ENCODE measurements at regions not wholly inside any gene's neighbourhood (a gene's known extent, or its start where the extent isn't known, plus 50 kb on each side); places are given as distances from the start of the nearest gene placed in this dataset.

DNA sequence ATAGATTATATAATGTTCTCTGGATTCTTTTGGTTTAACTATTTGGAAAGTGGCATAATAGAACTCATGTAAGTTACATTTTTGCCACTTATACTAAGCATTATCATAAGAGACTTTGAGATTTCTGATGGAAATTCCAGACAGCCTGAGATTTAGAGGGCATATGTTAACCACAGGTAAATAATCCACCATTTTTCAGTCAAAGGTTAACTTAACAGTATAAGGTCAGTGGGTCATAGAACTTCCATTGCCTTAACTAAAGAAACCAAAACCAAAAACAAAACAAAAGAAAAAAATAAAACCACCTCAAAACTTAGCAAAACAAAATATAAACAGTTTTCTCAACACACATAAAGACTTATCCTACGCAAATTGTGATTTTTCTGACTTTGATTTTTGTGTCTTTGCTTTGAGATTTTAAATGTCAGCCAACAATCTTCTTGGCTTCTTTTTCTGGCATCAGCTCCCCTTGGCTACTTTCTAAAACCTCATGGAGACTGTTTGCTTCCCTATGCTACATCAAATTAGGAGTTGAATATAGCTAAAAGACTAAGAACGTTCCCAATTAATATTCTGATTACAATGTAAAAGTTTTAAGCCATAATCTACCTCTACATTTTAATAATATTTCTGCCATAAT, 430.1 kb upstream of the DAB2 start:
- Histone ChIP-seq H4K20me1 (ENCODE audit: insufficient read depth, low read length) (no peaks in the 10 kb centered on the region), H3K9ac (ENCODE audit: low read length) (no peak overlapping the region), H2AFZ (ENCODE audit: low read length) (no peak overlapping the region), H3K27me3 (ENCODE audit: insufficient read depth, low read length) (no peaks in the 10 kb centered on the region), H3K9me2 (ENCODE audit: low read depth, low read length) (no peaks in the 10 kb centered on the region), H3F3A (ENCODE audit: insufficient read depth, low read length) (no peaks in the 10 kb centered on the region), H3K4me1 (ENCODE audit: insufficient read depth, low read length, severe bottlenecking) (no peaks in the 10 kb centered on the region), H3K36me3 (ENCODE audit: insufficient read depth, low read length) (no peaks in the 10 kb centered on the region), H3K27ac (ENCODE audit: low read depth, low read length, poor library complexity, severe bottlenecking) (no peak overlapping the region), H3K4me2 (ENCODE audit: low read length) (no peak overlapping the region), H3K79me2 (ENCODE audit: insufficient read depth, low read length) (no peaks in the 10 kb centered on the region), H3K4me3 (ENCODE audit: low read depth, low read length, poor library complexity, severe bottlenecking) (no peak overlapping the region), H3K9me3 (ENCODE audit: low read length) (no peaks in the 10 kb centered on the region)
- TF ChIP-seq EZH2 (IDR thresholded peaks at IDR 0.05; ENCODE audit: borderline replicate concordance, low read length): no peak
- TF ChIP-seq, protein P1, sequence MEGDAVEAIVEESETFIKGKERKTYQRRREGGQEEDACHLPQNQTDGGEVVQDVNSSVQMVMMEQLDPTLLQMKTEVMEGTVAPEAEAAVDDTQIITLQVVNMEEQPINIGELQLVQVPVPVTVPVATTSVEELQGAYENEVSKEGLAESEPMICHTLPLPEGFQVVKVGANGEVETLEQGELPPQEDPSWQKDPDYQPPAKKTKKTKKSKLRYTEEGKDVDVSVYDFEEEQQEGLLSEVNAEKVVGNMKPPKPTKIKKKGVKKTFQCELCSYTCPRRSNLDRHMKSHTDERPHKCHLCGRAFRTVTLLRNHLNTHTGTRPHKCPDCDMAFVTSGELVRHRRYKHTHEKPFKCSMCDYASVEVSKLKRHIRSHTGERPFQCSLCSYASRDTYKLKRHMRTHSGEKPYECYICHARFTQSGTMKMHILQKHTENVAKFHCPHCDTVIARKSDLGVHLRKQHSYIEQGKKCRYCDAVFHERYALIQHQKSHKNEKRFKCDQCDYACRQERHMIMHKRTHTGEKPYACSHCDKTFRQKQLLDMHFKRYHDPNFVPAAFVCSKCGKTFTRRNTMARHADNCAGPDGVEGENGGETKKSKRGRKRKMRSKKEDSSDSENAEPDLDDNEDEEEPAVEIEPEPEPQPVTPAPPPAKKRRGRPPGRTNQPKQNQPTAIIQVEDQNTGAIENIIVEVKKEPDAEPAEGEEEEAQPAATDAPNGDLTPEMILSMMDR (IDR thresholded peaks at IDR 0.05; ENCODE audit: low read length): no peak

DNA sequence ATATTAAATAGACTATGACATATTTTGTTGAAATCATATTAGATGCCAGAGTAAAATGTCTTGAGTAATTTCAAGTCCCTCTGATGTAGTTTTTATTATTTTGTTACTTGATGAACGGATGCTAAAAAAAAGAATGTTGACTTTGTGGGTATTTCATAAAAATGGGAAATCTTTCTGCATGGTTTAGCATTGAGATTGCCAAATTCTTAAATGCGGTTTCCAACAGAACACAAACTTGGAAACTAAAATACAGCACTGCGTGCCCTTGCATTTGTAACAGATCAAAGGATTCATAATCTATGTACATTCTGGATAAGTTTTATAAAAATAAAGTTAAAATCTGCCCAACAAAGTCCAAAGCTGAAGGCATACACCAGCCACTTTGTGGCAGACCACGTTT, 425.5 kb upstream of the DAB2 start:
- H2AFZ ChIP-seq (ENCODE audit: low read length): no peak overlapping the region
- H3K27me3 ChIP-seq (ENCODE audit: insufficient read depth, low read length): no peaks in the 10 kb centered on the region
- no peak for TF ChIP-seq EZH2 (IDR thresholded peaks at IDR 0.05; ENCODE audit: borderline replicate concordance, low read length)
- TF ChIP-seq, protein P1 (IDR thresholded peaks at IDR 0.05; ENCODE audit: low read length): no peak
- no peaks in the 10 kb centered on the region for H3K79me2 ChIP-seq (ENCODE audit: insufficient read depth, low read length)
- H3F3A ChIP-seq (ENCODE audit: insufficient read depth, low read length): no peaks in the 10 kb centered on the region
- no peak overlapping the region for H3K9ac ChIP-seq (ENCODE audit: low read length)
- no peaks in the 10 kb centered on the region for H3K4me1 ChIP-seq (ENCODE audit: insufficient read depth, low read length, severe bottlenecking)
- no peaks in the 10 kb centered on the region for H3K36me3 ChIP-seq (ENCODE audit: insufficient read depth, low read length)
- H3K27ac ChIP-seq (ENCODE audit: low read depth, low read length, poor library complexity, severe bottlenecking): no peak overlapping the region
- H3K4me3 ChIP-seq (ENCODE audit: low read depth, low read length, poor library complexity, severe bottlenecking): no peak overlapping the region
- H3K9me2 ChIP-seq (ENCODE audit: low read depth, low read length): no peaks in the 10 kb centered on the region
- H4K20me1 ChIP-seq (ENCODE audit: insufficient read depth, low read length): no peaks in the 10 kb centered on the region
- H3K4me2 ChIP-seq (ENCODE audit: low read length): no peak overlapping the region
- no peaks in the 10 kb centered on the region for H3K9me3 ChIP-seq (ENCODE audit: low read length)

DNA sequence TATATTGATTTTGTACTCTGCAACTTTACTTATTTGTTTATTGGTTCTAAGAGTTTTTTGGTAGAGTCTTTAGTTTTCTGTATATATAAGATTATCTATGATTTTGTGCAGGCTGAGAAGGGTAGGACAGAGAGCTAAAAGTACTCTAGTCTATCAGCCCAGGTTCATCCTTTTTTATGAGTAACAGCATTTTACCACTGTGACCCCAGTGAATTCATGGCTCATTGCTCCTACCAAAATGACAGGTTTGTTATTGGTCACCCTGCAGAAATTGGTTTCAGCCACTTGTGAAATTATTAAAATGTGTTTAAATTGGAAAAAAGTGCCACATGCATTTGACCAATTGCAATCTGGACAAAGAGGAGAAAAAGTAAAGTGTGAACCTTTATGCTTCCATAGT, 421.4 kb upstream of the DAB2 start:
- Histone ChIP-seq H4K20me1 (ENCODE audit: insufficient read depth, low read length) (no peaks in the 10 kb centered on the region), H3K9me2 (ENCODE audit: low read depth, low read length) (no peaks in the 10 kb centered on the region), H3K36me3 (ENCODE audit: insufficient read depth, low read length) (no peaks in the 10 kb centered on the region), H3K4me1 (ENCODE audit: insufficient read depth, low read length, severe bottlenecking) (no peaks in the 10 kb centered on the region), H3K27me3 (ENCODE audit: insufficient read depth, low read length) (no peaks in the 10 kb centered on the region), H3K79me2 (ENCODE audit: insufficient read depth, low read length) (no peaks in the 10 kb centered on the region), H3K9ac (ENCODE audit: low read length) (no peak overlapping the region), H3K27ac (ENCODE audit: low read depth, low read length, poor library complexity, severe bottlenecking) (no peak overlapping the region), H2AFZ (ENCODE audit: low read length) (no peak overlapping the region), H3K4me3 (ENCODE audit: low read depth, low read length, poor library complexity, severe bottlenecking) (no peak overlapping the region), H3K9me3 (ENCODE audit: low read length) (no peaks in the 10 kb centered on the region), H3F3A (ENCODE audit: insufficient read depth, low read length) (no peaks in the 10 kb centered on the region), H3K4me2 (ENCODE audit: low read length) (no peak overlapping the region)
- no peak for TF ChIP-seq EZH2 (IDR thresholded peaks at IDR 0.05; ENCODE audit: borderline replicate concordance, low read length)
- TF ChIP-seq, protein P1 (IDR thresholded peaks at IDR 0.05; ENCODE audit: low read length): no peak
